22Rv1 (cell line): ENCODE measurements at regions not wholly inside any gene's neighbourhood (a gene's known extent, or its start where the extent isn't known, plus 50 kb on each side); places are given as distances from the start of the nearest gene placed in this dataset.

Experiments
- H3K27ac ChIP-seq: fragments of 450-650 bp; 2 replicates; pipeline ENCODE4 v1.5.1; 2017
- CTCF ChIP-seq: fragments of 450-650 bp; IDR thresholded peaks from 2 replicates; pipeline ENCODE4 v1.5.1; 2017; ENCODE audit warnings: mild to moderate bottlenecking
- ZFX ChIP-seq: fragments of 450-650 bp; IDR thresholded peaks from 2 replicates; pipeline ENCODE4 v1.6.1; 2017; ENCODE audit warnings: antibody characterized with exemption, borderline replicate concordance

DNA sequence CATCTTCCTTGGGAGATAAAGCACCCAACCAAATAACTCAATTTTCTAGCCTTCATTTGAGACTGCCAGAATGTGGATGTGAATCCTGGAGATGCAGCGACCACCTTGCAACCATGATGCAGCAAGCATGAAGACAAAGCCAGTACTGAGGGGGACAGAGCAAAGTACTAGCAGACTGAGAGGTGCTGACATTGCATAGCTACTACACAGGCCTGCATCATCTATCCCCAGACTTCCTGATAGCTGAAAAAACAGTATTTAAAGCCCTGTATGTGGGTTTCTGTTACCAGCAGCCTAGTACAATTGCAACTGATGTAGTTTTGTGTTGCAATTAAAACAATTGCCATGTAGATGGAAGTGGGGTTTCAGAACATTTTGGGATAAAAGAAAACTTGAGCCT is 146.3 kb upstream of the VEPH1 start:
- TF ChIP-seq ZFX, result no peak
- no peak for TF ChIP-seq CTCF
- no peak overlapping the region for H3K27ac ChIP-seq

- no peak for TF ChIP-seq CTCF
- no peak for TF ChIP-seq ZFX
- no peak overlapping the region for H3K27ac ChIP-seq
Observed at GRCh38 chr3:157647820-157648219, 144.6 kb upstream of the VEPH1 start.

- no peak for TF ChIP-seq CTCF
- TF ChIP-seq ZFX, result no peak
Observed at GRCh38 chr3:157639756-157640426, 136.7 kb upstream of the VEPH1 start.

GRCh38 chr3:157637866-157638265 is 134.7 kb upstream of the VEPH1 start:
- H3K27ac ChIP-seq, result no peak overlapping the region
- TF ChIP-seq CTCF (no peak), ZFX (no peak)

More at GRCh38 chr3:157639756-157640426, 136.7 kb upstream of the VEPH1 start:
- H3K27ac ChIP-seq, result no peak overlapping the region

DNA sequence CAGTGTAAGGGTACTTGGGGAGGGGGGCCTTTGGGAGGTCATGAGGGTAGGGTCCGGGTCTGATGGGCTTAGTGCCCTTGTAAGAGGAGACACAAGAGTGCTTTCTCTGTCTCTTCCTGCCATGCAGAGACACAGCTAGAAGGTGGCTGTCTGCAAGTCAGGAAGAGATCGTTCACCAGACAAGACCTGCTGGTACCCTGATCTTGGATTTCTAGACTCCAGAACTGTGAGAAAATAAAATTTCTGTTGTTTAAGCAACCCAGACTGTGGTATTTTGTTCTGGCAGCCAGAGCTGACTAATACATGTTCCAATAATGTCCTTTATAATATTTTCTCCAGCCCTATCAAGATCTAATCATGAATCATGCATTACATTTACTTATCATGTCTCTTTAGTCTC is 130.0 kb upstream of the VEPH1 start:
- TF ChIP-seq CTCF, result no peak
- TF ChIP-seq ZFX, result no peak
- H3K27ac ChIP-seq, result no peak overlapping the region

DNA sequence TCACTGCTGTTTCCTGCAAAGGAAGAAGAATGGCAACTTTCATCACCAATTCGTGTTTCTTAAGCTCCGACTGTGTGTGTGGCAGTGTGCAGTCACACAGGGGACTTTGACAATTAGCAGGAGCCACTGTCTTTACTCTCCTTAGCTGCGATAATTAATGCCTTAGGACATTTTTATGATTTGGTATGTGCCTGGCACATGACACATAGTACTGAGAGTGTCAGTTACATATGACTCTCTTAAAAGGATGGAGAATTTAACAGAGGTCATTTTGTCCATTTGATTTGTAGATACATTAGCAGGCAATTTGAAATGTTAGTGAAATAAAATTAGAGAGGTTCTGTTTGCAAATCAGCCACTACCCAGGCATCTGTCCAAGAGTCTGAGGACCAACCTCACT is 128.9 kb upstream of the VEPH1 start:
- H3K27ac ChIP-seq, result no peak overlapping the region
- no peak for TF ChIP-seq ZFX
- TF ChIP-seq CTCF, result no peak

- TF ChIP-seq CTCF, result no peak
- TF ChIP-seq ZFX, result no peak
- no peak overlapping the region for H3K27ac ChIP-seq
Observed at GRCh38 chr3:157631478-157631877, 128.3 kb upstream of the VEPH1 start.
